ENCODE measurements at regions not wholly inside any gene's neighbourhood (a gene's known extent, or its start where the extent isn't known, plus 50 kb on each side); places are given as distances from the start of the nearest gene placed in this dataset.

DNA sequence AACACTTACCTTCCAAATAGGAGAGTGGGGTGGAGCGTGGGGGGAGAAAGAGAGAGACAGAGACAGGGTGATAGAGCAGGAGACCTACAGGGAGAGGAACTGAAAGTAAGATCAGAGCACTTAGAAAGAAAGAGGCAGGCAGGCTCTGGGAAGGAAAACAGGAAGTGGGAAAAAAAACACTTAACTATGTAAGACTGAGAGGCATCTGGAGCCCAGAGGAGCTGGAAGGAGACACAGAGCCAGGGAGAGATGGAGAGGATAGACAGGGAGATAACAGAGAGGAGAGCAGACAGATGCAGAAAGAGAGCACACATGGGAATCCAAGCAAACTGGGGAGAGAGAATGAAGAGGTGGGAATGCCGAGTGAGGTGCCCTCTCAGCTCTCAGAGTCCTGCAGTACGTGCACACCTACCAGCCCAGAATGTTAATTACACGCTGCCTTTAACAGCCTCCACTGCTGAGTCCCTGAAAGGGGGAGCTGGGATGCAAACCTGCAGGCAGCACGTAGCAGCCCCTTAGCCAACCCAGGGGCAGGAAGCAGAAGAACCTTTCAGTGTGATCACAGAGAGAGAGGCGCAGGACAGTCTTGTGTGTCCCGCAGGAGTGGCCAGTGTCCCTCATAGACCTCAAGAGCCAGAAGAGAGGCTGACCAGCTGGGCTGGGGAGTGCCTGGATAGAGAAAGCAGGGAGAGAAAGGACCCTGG is 132.7 kb upstream of the LRFN2 start:
- TF ChIP-seq, protein P1, sequence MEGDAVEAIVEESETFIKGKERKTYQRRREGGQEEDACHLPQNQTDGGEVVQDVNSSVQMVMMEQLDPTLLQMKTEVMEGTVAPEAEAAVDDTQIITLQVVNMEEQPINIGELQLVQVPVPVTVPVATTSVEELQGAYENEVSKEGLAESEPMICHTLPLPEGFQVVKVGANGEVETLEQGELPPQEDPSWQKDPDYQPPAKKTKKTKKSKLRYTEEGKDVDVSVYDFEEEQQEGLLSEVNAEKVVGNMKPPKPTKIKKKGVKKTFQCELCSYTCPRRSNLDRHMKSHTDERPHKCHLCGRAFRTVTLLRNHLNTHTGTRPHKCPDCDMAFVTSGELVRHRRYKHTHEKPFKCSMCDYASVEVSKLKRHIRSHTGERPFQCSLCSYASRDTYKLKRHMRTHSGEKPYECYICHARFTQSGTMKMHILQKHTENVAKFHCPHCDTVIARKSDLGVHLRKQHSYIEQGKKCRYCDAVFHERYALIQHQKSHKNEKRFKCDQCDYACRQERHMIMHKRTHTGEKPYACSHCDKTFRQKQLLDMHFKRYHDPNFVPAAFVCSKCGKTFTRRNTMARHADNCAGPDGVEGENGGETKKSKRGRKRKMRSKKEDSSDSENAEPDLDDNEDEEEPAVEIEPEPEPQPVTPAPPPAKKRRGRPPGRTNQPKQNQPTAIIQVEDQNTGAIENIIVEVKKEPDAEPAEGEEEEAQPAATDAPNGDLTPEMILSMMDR (IDR thresholded peaks at IDR 0.05; ENCODE audit: insufficient read depth, missing control alignments): no peak
- DNase-seq (ENCODE audit: insufficient read length, low spot score): no peak
- no peak for FAIRE-seq

DNA sequence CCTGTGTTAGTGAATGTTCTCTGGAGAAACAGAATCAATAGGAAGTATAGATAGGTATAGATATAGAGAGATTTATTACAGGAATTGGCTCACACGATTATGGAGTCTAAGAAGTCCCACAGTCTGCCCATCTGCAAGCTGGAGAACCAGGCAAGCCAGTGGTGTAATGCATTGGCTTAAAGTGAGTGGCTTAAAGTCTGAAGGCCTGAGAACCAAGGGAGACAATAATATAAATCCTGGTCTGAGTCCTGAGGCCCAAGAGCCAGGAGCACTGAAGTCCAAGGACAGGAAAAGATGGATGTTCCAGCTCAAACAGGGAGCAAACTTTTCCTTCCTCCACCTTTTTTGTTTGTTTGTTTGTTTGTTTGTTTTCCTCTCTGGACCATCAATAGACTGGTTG is 131.2 kb upstream of the LRFN2 start:
- TF ChIP-seq, protein P1 (IDR thresholded peaks at IDR 0.05; ENCODE audit: insufficient read depth, missing control alignments): no peak
- DNase-seq (ENCODE audit: insufficient read length, low spot score): no peak
- no peak for FAIRE-seq

DNA sequence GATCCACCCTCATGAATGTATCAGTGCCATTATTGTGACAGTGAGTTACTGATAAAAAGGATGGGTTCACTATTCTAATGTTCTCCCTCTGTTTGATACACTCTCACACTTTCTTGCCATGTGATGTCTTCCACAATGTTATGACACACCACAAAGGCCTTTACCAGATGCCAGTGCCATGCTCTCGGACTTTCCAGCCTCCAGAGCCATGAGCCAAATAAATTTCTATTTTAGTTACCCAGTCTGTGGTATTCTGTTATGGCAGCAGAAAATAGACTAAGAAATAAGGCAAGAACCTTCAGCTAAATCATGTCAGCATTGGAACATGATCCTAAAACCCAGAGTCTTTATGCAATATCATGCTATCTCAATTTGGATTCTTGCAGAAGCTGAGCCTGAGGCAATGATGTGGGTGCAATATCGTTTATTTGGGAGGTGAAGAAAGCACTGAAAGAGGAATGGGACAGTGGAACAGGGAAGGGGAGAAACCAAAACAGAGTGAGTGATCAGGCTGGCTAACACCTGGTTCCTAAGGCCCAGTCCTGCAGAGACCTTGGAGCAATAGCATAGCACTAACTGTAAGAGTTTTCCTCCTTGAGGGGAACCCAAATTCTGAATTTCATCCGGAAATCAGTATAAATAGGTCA is 130.4 kb upstream of the LRFN2 start:
- TF ChIP-seq, protein P1 (IDR thresholded peaks at IDR 0.05; ENCODE audit: insufficient read depth, missing control alignments): no peak
- DNase-seq (ENCODE audit: insufficient read length, low spot score): no peak
- FAIRE-seq: no peak

DNA sequence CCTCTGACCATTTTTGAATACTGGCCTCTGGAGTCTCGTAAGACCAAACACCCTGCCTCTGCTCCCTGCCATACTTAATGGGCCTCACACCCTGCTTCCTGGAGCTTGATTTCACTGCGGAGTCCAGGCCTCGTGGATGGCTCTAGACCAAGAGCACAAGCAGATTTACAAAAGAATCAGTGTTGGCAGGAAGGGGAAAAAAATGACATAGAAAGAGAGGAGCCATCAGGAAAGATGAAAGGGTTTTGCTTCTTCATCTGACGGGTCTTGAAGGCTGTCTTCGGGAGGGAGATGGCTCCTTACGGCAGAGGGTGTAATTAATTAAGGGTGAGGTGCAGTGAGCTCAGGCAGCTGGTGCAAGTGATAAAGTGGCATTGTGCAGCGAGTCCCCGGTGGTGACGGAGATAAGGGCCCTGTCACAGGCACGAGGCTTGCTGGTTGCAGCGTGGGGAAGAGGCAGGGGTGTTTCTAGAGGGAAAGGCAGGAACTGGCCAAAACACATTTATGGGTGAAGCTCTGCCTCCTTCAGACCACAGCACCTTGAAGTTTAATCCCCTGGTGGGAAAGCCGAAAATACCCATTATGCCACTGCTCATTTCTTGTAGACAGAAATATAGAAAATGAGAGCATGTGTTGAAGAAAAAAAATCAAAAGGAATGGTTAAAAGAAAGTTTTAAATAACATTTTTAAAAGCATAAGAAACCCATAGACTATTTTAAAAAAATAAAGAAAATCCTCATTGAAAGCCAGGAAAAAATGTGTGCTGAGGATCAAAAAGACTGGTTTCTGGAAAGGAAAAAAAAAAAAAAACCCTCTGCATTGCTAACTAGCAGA is 128.6 kb upstream of the LRFN2 start:
- no peak for FAIRE-seq
- TF ChIP-seq, protein P1 (IDR thresholded peaks at IDR 0.05; ENCODE audit: insufficient read depth, missing control alignments): no peak
- DNase-seq (ENCODE audit: insufficient read length, low spot score): no peak

DNA sequence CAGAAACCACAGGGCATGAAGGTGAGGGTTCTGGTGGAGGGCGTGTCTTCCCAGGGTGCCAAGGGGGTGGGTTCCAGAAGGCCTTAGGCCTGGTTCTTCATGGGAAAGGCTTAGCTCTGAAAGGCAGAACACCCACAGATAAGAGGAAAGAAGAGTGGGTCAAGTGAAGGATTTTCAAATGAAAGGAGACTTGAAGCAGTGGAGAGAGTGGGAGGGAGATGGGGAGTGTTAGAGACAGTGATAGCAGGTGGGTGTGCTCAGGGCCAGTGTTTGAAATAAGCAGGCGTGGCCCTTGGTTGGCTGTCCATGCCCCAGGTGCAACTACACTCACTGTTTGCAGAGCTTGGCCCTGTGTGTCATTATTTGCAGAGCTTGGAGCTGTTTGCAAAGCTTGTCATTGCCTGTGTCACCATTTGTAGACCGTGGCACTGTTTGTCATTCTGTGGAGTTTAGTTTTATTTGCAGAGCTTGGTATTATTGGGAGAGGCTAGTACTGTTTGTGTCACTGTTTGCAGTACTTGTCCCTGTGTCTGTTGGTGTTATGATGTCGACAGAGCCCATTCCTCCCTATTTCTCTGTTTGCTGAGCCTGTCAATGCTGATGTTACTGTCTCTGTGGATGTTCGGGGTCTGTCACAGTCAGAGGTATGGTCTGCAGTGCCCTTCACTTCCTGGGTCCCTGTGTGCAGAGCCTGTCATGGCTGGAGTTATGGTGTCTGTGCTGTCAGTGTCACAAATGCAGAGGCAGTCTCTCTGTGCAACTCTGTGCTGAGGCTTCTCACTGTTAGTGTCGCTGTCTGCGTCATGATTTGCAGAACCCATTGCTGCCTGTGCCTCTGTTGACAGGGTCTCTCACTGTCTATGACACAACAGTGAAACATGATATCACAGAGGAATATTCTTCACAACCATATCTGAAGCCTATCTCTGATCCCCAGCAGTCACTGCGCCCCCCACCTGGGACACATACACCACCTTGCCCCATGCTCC is 127.7 kb upstream of the LRFN2 start:
- no peak for FAIRE-seq
- TF ChIP-seq, protein P1 (IDR thresholded peaks at IDR 0.05; ENCODE audit: insufficient read depth, missing control alignments): no peak
- DNase-seq (ENCODE audit: insufficient read length, low spot score): no peak

DNA sequence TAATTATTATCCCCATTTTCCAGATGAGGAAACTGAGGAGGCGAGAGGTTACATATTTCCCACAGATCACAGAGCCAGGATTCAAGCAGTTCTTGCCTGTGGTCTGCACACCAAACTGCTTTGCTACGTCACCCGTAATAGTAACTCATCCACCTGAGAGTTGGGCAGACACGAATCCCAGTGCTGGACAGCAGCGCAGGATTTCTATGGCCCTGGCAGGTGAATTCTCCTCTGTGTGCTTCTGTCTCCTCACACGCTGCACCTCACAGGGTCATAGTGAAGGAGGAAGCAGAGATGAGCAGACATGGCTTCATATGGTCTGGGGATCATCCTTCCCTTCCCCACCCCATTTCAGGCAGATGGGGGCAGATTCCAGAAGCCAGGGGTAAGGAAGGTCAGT is 127.0 kb upstream of the LRFN2 start:
- FAIRE-seq (no peak), DNase-seq (ENCODE audit: insufficient read length, low spot score) (no peak)
- TF ChIP-seq, protein P1 (IDR thresholded peaks at IDR 0.05; ENCODE audit: insufficient read depth, missing control alignments): no peak
